Renal cortex interstitium (tissue), 11 donors: ENCODE measurements at regions not wholly inside any gene's neighbourhood (a gene's known extent, or its start where the extent isn't known, plus 50 kb on each side); places are given as distances from the start of the nearest gene placed in this dataset.

Source experiments
- DNase-seq, 11 donors: peaks; one replicate each; pipeline ENCODE4 v3.0.0-alpha.2; 2013; ENCODE audit warnings: low read depth in 9 of 11, low spot score in 4 of 11; ENCODE audit errors: extremely low read depth in 1 of 11

GRCh38 chr2:239534581-239535412 lies 134.0 kb upstream of the HDAC4 start:
- no peak for DNase-seq

GRCh38 chr2:239533569-239534316 lies 132.9 kb upstream of the HDAC4 start:
- peak in 1 of 11 donors; percentile 33 for DNase-seq

- DNase-seq, result peak in 4 of 11 donors; percentile 34 to 65 (median 38)
Observed at GRCh38 chr2:239532859-239533258, 132.0 kb upstream of the HDAC4 start.

GRCh38 chr2:239532250-239532649 lies 131.4 kb upstream of the HDAC4 start:
- DNase-seq, result no peak

- no peak for DNase-seq
Observed at GRCh38 chr2:239531456-239532241, 130.8 kb upstream of the HDAC4 start.

GRCh38 chr2:239530749-239531316 lies 130.0 kb upstream of the HDAC4 start:
- no peak for DNase-seq

GRCh38 chr2:239529313-239530015 lies 128.6 kb upstream of the HDAC4 start:
- DNase-seq, result no peak

GRCh38 chr2:239528883-239529282 lies 128.1 kb upstream of the HDAC4 start:
- no peak for DNase-seq

- DNase-seq, result no peak
Observed at GRCh38 chr2:239528146-239528545, 127.3 kb upstream of the HDAC4 start.

GRCh38 chr2:239526666-239527415 lies 126.0 kb upstream of the HDAC4 start:
- no peak for DNase-seq

- DNase-seq, result no peak
Observed at GRCh38 chr2:239526038-239526437, 125.2 kb upstream of the HDAC4 start.

- no peak for DNase-seq
Observed at GRCh38 chr2:239523954-239524330, 123.1 kb upstream of the HDAC4 start.

- no peak for DNase-seq
Observed at GRCh38 chr2:239523147-239523953, 122.5 kb upstream of the HDAC4 start.

- DNase-seq, result no peak
Observed at GRCh38 chr2:239522740-239523119, 121.9 kb upstream of the HDAC4 start.

- no peak for DNase-seq
Observed at GRCh38 chr2:239522002-239522739, 121.4 kb upstream of the HDAC4 start.

- DNase-seq, result no peak
Observed at GRCh38 chr2:239521518-239521815, 120.6 kb upstream of the HDAC4 start.
